Stromal cell of bone marrow (primary cell): ENCODE measurements at regions not wholly inside any gene's neighbourhood (a gene's known extent, or its start where the extent isn't known, plus 50 kb on each side); places are given as distances from the start of the nearest gene placed in this dataset.

Source experiments
- DNase-seq: peaks from one replicate; pipeline ENCODE4 v3.0.0-alpha.2; 2012; ENCODE audit warnings: low read depth

DNA sequence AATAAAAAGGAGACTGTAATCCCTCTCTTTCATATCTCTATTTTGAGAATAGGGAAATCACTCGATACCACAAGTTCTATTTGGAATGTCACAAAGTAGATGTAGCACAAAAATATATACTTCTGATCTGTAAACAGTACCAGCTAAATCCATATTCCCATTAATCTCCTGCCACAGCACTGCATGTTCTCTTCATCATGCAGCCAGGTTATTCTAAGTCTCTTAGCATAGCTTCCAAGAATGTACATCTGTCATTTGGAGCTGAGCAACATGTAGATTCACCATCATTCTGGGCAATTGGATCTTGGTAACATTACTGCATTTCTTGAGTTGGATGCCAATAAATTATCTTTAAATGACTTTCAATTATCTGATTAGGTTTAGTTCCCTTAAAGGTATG is 1874.5 kb downstream of the MRPL39 start:
- DNase-seq: no peak

DNA sequence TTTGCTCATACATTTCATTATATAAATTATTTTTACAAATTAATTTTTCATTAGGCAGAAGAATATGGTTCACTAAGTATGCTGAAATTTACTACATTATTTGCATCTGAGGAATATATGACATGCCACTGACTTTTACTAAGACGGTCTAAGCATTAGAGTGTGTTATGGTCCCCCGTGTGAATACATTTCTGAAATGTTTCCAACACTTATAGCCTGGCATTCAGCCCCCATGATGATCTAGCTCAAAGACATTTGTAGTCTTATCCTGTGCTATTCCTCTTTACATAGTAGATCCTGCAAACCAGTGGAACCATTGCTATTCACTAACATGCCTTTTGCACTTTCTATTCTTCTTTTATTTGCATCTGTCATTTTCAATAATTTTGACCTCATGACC is 1878.0 kb downstream of the MRPL39 start:
- no peak for DNase-seq

DNA sequence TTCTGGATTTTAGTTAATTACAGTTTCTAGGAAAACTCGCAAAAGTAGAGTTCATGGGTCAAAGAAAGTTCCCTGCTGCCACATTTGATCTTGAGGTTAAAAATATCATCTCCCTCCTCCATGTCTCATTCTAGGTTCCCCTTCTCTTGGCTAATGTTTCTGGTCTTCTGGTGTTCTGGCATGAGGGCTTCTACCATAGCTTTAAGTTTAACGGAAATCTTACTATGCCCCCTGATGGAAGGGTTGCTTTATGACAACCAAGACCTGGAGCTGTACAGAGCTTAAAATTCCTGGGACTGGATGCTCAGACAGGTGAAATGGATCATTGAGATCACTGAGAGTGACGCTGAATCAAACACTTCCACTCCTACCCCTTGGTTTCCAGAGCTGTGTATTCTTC is 1881.7 kb downstream of the MRPL39 start:
- no peak for DNase-seq

DNA sequence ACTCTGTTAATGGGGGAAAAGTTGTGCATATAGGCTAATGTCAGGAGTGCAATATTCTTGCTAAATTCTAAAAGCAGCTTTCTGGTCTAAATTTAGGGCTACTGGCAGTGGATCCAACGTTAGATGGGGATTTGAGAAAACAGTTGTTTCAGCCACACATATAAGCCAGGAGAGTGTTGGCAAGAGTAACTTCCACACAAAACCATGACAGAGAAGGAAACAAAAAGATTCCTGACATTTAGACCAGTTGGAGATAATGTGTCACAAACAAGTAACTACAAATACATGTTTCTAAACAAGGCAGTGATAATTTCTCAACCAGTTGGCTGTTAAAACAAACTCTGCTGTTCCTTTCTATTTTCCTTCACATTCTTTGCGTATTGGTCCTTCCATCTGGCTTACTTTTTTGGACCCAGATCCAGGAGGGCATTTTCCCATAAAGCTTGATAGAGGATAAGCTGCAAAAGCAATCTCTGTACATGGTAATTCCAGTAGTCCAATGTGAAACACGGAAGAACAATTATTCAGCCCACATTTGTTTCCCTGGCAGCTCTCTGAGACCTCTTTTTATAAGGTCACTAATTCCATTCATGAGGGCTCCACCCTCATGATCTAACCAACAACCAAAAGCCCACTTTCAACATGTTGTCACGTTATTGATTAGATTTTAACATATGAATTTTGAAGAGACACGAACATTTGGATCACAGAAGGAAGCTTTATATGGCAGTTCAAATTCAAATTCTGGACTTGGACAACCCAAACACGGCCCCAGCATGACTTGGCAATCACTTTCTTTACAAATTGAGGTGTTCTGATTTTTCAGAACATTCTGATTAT is 1888.6 kb downstream of the MRPL39 start:
- no peak for DNase-seq

DNA sequence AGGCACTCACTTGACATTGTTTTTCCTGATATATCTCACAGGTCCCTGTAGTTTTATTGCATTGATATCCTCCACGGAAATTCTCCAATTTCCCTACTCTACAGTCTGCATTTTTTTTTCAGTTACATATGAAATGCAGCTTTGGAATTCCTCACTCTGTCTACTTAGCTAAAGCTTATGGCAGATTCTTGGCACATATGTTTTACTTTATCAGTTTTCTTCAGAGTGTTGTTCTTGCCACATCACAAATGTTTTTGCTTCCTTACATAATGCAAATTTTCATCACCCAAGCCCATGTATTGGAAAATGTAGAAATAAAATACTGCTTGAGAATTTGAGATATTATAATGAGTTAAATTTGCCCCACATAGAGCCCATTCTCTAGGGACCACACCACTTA is 1895.1 kb downstream of the MRPL39 start:
- DNase-seq: no peak

DNA sequence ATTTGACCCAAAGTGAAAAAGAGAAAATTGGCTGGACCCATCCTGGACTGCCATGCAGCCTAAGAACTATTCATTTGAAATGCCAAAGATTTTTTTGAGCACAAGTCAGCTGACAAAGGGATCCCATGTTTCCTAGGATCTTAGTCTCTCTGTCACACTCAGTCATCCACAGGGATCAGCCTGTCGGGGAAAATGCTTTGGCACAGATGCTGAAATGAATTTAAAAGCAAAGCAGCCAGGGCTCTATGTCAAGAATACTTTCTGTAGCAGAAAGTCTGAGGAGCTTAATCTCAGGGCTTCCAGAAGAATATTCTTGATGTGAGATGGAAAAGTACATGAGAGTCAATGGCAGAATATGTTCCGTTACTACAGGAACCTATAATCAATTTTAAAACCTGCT is 1900.8 kb downstream of the MRPL39 start:
- no peak for DNase-seq

DNA sequence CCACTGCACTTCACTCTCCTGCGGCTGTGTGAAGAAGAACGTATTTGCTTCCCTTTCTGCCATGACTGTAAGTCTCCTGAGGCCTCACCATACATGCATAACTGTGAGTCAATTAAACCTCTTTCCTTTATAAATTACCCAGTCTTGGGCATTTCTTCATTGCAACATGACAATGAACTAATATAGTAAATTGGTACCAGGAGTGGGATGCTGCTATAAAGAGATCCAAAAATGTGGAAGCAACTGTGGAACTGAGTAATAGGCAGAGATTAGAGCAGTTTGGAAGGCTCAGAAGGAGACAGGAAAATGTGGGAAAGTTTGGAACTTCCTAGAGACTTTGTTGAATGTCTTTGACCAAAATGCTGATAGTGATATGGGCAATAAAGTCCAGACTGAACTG is 1907.9 kb downstream of the MRPL39 start:
- no peak for DNase-seq

DNA sequence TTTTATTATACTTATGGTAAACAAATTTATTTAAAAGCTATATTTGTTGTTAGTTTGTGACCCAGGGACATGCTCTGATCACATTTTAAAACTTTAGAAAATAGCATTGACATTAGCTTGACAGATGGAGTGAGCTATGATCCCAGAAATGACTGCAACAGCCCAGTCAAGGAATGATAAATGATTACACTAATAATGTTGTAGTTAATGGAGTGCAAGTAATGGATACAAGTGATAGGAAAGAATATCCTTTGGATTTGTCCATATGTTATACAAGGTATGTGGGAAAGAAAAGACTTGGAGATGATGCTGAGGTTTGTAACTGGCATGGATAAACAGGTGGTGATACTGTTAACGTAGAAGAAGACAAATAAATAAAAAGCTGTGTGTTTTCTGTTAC is 1908.7 kb downstream of the MRPL39 start:
- DNase-seq: no peak

DNA sequence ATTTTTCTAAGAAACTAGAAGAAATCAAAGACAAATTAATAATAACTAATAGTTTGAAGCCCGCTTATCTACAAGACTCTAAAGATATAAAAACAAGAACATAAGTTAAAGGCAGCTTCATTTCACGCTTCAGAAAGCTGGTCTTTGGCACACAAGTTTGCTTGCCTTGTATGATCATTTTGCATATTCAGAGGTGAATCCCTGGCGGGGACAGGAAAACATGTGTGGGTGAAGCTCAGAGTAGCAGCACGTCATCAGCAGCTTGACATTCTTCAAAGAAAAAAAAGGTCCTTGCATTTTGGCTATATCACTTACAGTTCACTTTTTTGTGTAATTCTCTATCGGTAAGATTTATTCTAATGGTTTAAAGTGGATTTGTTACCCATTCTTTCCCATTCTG is 1911.8 kb downstream of the MRPL39 start:
- no peak for DNase-seq

DNA sequence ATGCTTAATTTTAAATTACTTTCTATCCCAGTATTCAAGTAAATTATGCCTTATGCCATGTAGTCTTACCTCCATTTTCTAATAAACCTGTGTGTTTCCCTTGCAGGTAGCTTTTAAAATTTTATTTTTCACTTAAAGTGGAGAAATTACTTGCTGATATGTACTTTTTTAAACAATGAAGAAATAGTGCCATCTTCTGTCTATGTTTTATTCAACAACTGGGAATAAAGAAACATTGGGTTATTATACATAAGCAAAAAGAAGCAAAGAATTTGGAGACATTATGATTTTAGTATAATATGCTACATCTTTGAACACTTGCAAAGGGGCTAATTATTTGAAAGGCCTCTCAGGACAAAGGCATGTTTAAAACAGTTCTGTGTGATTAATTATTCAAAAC is 1912.9 kb downstream of the MRPL39 start:
- no peak for DNase-seq

DNA sequence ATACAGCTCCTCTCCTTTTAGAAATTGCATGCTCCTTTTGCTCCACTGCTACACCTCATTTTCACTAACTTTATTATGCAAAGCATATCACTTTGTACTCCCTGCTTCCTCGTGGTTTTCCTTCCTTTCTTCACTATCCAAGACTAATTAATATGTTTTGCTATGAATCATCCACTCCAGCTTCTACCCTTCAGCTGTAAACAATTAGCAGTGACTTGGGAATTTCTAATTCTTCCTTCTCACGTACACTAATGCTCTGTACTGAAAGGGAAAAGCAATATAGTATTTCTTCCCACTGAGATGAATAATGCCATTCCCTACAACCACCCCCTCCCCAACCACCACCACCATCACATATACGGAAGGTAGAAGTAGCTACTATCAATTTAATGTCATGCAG is 1917.0 kb downstream of the MRPL39 start:
- DNase-seq: no peak

DNA sequence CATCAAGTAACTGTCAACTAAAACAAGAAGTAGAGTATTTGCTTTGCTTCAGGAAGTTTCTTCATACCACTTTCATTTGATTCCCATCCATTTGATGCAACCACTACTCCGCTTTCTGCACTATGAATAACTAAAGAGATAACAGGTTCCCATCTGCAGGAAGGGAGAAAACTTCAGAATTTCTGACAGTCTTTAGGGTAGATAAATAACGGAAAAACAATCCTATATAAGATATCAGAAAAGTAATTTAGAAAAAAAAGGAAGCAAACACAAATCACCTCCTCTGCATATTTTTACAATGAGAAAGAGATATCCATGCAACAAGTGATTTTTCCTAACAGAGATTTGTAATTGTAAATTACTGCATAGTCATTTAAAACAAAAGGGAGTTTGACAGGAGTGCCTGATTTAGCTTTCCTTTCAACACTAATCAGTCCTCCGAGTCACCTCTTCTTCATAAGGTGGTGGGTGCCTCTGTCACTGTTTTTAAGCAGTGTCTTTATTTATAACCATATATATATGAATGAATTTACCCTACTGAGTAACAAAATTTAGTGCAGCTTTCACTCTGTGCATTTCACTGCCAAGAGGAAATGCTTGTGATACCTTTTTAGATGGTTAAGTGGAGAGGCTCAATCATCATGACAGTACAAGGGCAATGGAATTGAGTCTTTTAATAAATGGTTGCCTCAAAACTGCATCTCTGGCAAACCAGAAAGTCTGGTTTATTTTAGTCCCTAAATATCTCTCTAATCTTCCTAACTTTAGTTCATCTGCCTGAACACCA is 1920.4 kb downstream of the MRPL39 start:
- no peak for DNase-seq

DNA sequence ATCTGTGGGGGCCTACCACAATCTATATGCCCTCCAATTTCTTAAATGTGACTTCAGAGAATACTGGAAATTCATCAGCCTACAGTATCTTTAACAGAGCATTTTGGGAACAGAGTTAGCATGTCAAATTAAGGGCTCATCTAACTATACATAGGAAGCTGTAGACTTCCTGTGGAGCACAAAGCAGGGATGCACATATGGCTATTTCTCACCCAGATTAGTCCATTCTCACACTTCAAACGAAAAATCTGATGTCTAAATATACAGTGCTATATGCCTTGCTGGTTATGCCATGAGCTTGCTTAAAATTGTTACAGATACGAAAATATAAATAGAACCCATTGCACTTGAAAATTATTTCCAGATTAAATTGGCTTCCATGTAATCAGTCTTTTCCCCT is 1922.8 kb downstream of the MRPL39 start:
- no peak for DNase-seq

DNA sequence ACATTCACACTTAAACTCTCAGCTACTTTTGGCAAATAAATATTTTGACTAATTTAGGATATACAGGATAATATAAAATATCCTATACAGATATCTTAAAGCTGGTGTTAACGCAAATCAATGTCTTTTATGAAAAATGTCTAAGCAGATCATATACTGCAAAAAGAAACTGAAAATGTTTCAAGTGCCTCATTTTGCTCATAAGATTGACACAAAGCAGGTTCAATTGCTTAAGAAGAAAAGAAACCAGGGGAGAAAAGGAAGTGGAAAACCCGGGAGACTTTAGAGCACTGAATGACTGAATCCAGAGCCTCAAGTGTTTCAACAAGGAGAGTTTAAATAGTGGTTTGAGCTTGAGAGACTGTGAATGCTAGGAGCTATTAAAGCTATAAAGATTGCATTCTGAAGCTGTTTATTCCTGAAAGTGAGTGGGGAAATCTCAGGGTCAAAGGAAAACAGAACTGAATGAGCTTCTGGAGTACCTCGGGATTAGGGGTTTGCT is 1943.0 kb downstream of the MRPL39 start:
- no peak for DNase-seq

DNA sequence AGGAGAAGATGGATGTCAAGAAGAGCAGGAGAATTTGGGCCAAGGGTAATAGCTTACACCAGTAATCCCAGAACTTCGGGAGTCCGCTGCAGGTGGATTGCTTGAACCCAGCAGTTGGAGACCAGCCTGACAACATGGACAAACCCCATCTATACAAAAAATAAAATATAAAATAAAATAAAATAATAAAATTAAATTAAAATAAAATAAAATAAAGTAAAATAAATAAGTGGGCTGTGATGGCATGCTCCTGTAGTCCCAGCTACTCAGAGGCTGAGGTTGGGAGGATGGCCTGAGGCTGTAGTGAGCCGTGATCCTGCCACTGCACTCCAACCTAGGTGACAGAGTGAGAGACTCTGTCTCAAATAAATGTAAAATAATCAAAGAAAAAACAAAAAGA is 1946.7 kb downstream of the MRPL39 start:
- DNase-seq: no peak

DNA sequence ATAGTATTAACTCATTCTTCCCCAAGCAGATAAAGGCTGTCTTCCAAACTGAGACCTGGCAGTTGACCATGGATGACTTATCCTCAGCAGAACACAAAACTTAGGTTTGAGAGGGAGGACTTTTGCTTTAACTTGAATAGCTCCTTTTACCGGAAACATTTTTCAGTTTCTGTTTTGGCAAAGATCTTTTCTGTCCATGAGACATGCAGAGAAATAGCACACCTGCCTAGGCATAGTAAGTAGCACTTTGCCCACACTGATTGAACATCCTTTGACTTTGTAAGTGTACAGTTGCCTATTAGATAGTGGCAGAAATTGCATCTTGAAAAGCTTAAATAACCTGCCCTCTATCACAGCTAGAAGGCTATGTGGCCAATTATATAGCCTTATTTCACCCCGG is 1962.5 kb downstream of the MRPL39 start:
- DNase-seq: no peak

DNA sequence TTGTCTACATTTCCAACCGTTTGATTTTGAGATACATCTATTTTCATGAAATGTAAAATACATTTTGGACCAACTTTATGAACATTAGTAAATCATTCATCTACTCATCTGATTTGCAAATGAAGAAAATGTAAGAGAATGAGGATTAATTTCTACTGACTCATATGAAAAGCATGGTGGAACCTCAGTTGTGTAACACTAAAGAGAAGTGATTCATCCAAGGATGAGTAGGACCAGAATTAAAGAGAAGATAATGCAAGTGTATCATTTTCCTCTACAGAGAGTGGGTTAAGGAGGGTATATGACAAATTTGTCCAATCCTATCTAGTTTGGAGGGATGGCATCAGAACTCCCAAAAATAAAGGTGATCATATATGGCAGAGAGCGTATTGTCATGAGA is 1967.6 kb downstream of the MRPL39 start:
- no peak for DNase-seq

DNA sequence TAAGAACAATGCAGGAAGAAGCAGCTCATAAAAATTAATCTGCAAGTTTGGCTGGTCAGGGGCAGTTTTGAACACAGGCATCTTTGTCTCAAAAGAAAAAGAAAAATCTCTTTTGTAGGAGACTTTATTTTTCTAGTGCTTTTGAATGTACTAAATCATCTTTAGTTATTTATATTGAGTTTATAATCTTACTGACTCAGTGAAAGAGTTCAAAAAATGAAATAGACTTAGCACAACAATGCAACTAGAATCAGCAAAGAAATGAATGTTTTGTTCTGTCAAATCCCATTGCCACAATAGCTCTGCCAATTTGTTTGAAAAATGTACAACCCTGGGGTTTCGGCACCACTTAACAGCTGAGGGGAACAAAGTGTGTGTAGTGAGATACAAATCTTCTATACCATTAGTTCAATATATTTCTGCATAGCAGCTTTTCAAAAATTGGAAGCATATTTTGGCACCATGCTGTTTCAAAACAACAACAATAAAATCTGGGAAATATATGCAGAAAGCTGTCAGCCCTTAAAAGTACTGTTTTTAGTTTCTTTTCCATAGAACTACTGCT is 1969.1 kb downstream of the MRPL39 start:
- DNase-seq: no peak

DNA sequence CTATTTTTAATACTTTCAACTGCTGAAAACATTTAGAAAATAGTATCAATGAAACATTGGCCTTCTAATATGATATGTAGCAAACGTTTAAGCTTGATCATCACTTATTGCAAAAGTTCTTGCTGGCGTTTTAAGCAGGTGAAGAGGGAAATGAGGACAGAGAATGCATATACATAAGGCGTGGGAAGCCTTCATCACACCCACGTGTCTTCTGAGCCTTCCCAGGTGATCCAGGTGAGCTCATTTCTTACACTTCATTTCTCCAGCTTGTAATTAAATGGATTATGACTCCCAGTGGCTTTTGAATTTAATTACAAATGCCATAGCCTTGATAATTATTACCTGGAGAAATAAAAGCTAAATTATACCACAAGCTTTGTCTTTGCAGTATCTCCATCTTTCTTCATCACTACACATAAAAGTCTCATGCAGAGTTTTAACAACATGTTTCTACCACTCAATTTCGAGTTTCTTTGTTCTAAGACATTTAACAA is 1973.8 kb downstream of the MRPL39 start:
- no peak for DNase-seq

DNA sequence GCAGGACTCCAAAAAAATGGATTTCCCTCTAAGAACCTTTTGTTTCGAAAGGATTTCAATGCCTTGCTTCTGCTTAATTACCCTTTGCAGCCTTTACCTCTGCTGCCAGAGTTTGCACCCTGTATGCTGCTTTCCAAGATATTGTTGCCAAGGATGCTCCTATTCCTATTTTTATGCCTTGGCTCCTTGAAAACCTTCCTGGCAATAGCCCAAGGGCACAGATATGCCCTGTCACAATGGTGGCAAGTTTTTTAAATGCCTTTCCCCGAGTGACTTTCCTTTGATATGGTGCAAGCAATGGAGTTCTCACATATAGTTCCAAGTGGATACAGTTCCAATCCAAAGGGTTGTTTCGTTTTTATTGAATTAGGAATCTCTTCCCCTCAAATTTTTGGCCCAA is 1983.0 kb downstream of the MRPL39 start:
- DNase-seq: no peak

DNA sequence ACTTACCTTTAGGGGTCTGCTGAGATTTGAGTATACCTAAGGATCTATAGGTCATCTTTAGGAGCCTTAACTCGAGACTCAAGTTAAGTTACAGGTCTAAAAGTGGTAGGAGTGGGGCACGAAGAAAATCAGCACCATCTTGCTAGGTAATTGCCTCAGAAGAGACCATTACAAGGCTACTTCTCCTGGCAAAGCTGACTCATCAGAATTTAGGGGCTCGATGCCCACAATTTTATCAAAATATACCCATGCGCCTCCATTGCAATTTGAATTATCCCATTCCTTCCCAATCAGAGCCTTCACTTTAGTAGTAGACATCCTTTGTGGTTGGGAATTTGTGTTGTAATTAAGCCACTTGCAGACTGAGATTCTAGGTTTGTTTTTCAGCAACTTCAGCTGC is 1994.3 kb downstream of the MRPL39 start:
- no peak for DNase-seq

DNA sequence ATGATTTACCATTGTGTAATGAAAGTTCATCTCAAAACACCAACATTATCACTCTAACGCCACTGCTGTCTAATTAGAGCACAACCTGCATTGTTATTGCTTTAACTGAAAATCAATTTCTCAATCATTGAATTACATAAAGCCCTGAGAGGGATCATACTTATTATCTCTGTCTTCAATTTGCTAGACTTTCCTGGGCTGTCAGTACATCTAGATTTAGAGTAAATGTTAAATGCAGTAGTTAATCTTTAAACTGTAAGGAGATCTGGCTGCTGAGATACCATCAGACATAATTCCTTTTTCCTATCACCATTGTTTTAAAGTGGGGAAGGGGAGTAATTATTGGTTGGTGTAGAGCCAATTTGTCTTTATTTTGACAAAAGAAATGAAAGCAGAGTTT is 1995.1 kb downstream of the MRPL39 start:
- no peak for DNase-seq
